Loucy (cell line): ENCODE measurements at regions not wholly inside any gene's neighbourhood (a gene's known extent, or its start where the extent isn't known, plus 50 kb on each side); places are given as distances from the start of the nearest gene placed in this dataset.
A peak's percentile ranks its signal among the peaks of the same experiment; 100 is the strongest.

Experiments
- H2AFZ ChIP-seq: fragments of 200-600 bp; sonication (generic); 2 replicates; pipeline ENCODE4 v1.6.0; 2016; ENCODE audit warnings: antibody characterized with exemption, mild to moderate bottlenecking, low read length, moderate library complexity
- H3F3A ChIP-seq: fragments of 200-600 bp; 2 replicates; pipeline ENCODE4 v1.6.0; 2016; ENCODE audit warnings: antibody characterized with exemption, low read depth, mild to moderate bottlenecking
- H3K27me3 ChIP-seq: fragments of 200-600 bp; sonication (generic); 2 replicates; pipeline ENCODE4 v1.6.1; 2014; ENCODE audit warnings: low read length, mild to moderate bottlenecking; ENCODE audit not compliant: insufficient read depth, poor library complexity, severe bottlenecking
- H3K36me3 ChIP-seq: fragments of 200-600 bp; sonication (generic); 2 replicates; pipeline ENCODE4 v1.6.1; 2016; ENCODE audit warnings: low read length; ENCODE audit not compliant: insufficient read depth
- H3K4me1 ChIP-seq: fragments of 200-600 bp; sonication (generic); 2 replicates; pipeline ENCODE4 v1.5.1; 2014; ENCODE audit warnings: low read length, mild to moderate bottlenecking; ENCODE audit not compliant: insufficient read depth, poor library complexity, severe bottlenecking
- H3K4me2 ChIP-seq: fragments of 200-600 bp; sonication (generic); 2 replicates; pipeline ENCODE4 v1.6.0; 2014; ENCODE audit warnings: antibody characterized with exemption, low read length, low read depth, mild to moderate bottlenecking; ENCODE audit not compliant: poor library complexity, severe bottlenecking
- H3K4me3 ChIP-seq: fragments of 200-600 bp; sonication (generic); 2 replicates; pipeline ENCODE4 v1.5.1; 2014; ENCODE audit warnings: low read length, mild to moderate bottlenecking, mixed read lengths; ENCODE audit not compliant: poor library complexity, severe bottlenecking
- H3K79me2 ChIP-seq: fragments of 200-600 bp; sonication (generic); 2 replicates; pipeline ENCODE4 v1.6.1; 2014; ENCODE audit warnings: low read length; ENCODE audit not compliant: insufficient read depth
- H3K9ac ChIP-seq: fragments of 200-600 bp; sonication (generic); 2 replicates; pipeline ENCODE4 v1.6.0; 2014; ENCODE audit warnings: mild to moderate bottlenecking, low read depth, low read length, moderate library complexity; ENCODE audit not compliant: poor library complexity, severe bottlenecking
- H3K9me2 ChIP-seq: fragments of 200-600 bp; sonication (generic); replicated peaks from 2 replicates; pipeline ENCODE4 v1.6.1; 2016; ENCODE audit warnings: low read depth, low read length, mixed read lengths
- H3K9me3 ChIP-seq: fragments of 200-600 bp; sonication (generic); 2 replicates; pipeline ENCODE4 v1.6.1; 2014; ENCODE audit warnings: mild to moderate bottlenecking, antibody characterized with exemption, low read length, low read depth; ENCODE audit not compliant: insufficient read depth
- H4K20me1 ChIP-seq: fragments of 200-600 bp; sonication (generic); 2 replicates; pipeline ENCODE4 v1.6.0; 2014; ENCODE audit warnings: antibody characterized with exemption, low read length, mild to moderate bottlenecking; ENCODE audit not compliant: insufficient read depth, poor library complexity, severe bottlenecking
- CTCF ChIP-seq: fragments of 200-600 bp; sonication (generic); conservative IDR thresholded peaks from 2 replicates; pipeline ENCODE4 v1.5.1; 2014; ENCODE audit warnings: mild to moderate bottlenecking, antibody characterized with exemption, low read length
- EZH2phosphoT487 ChIP-seq: fragments of 200-600 bp; IDR thresholded peaks from 2 replicates; pipeline ENCODE4 v1.6.1; 2018; ENCODE audit warnings: antibody characterized with exemption, mild to moderate bottlenecking, moderate library complexity, borderline replicate concordance

GRCh38 chr1:60283690-60284089 is 210.1 kb upstream of the C1orf87 start:
- Histone ChIP-seq H3K4me3 (no peak overlapping the region), H3F3A (no peaks in the 10 kb centered on the region), H3K9ac (no peak overlapping the region), H3K27me3 (no peaks in the 10 kb centered on the region), H4K20me1 (no peaks in the 10 kb centered on the region), H3K9me2 (no peaks in the 10 kb centered on the region), H3K4me1 (peaks cover 17% of the 10 kb centered on the region), H3K79me2 (no peaks in the 10 kb centered on the region), H3K9me3 (no peaks in the 10 kb centered on the region), H2AFZ (no peak overlapping the region), H3K4me2 (no peak overlapping the region), H3K36me3 (no peaks in the 10 kb centered on the region)
- TF ChIP-seq EZH2phosphoT487: no peak
- no peak for TF ChIP-seq CTCF

GRCh38 chr1:60281360-60281932 is 207.9 kb upstream of the C1orf87 start:
- H3K4me2 ChIP-seq: peak overlapping the region; percentile 68

GRCh38 chr1:60280819-60281218 is 207.2 kb upstream of the C1orf87 start:
- Histone ChIP-seq H3K27me3 (no peaks in the 10 kb centered on the region), H3F3A (no peaks in the 10 kb centered on the region), H4K20me1 (no peaks in the 10 kb centered on the region), H3K36me3 (no peaks in the 10 kb centered on the region), H3K79me2 (no peaks in the 10 kb centered on the region), H3K9me2 (no peaks in the 10 kb centered on the region), H3K4me3 (peak overlapping the region; percentile 37), H3K4me1 (peaks cover 21% of the 10 kb centered on the region), H3K9me3 (no peaks in the 10 kb centered on the region), H2AFZ (no peak overlapping the region), H3K4me2 (peak overlapping the region; percentile 68), H3K9ac (no peak overlapping the region)
- TF ChIP-seq CTCF (no peak), EZH2phosphoT487 (no peak)

More at GRCh38 chr1:60281360-60281932, 207.9 kb upstream of the C1orf87 start:
- Histone ChIP-seq H4K20me1 (no peaks in the 10 kb centered on the region), H3K9ac (no peak overlapping the region), H2AFZ (no peak overlapping the region), H3K27me3 (no peaks in the 10 kb centered on the region), H3K4me3 (peak overlapping the region; percentile 37), H3F3A (no peaks in the 10 kb centered on the region), H3K9me2 (no peaks in the 10 kb centered on the region), H3K36me3 (no peaks in the 10 kb centered on the region), H3K79me2 (no peaks in the 10 kb centered on the region), H3K4me1 (peaks cover 21% of the 10 kb centered on the region), H3K9me3 (no peaks in the 10 kb centered on the region)
- TF ChIP-seq EZH2phosphoT487 (no peak), CTCF (peak; percentile 99)
